Right lung (tissue), 2 donors: ENCODE measurements at regions not wholly inside any gene's neighbourhood (a gene's known extent, or its start where the extent isn't known, plus 50 kb on each side); places are given as distances from the start of the nearest gene placed in this dataset.
"Not testable (repeated sequence)": the region's sequence is repeated elsewhere in the genome, so short reads cannot be mapped to it uniquely, and the experiment has no call there.

ENCODE experiments used
- DNase-seq, 2 donors: peaks; one replicate each; pipeline ENCODE4 v3.0.0-alpha.2; 2013

GRCh38 chr16:21514474-21514840 lies 84.9 kb upstream of the METTL9 start:
- not testable (repeated sequence) for DNase-seq

- DNase-seq: not testable (repeated sequence)
These were observed 82.7 kb upstream of the METTL9 start for GRCh38 chr16:21516705-21517040.

GRCh38 chr16:21517263-21517662 lies 82.1 kb upstream of the METTL9 start:
- not testable (repeated sequence) for DNase-seq

GRCh38 chr16:21519361-21520133 lies 79.8 kb upstream of the METTL9 start:
- DNase-seq: not testable (repeated sequence)

- DNase-seq: peak; percentile 89 to 92
These were observed 79.0 kb upstream of the METTL9 start for GRCh38 chr16:21520134-21521047.

DNA sequence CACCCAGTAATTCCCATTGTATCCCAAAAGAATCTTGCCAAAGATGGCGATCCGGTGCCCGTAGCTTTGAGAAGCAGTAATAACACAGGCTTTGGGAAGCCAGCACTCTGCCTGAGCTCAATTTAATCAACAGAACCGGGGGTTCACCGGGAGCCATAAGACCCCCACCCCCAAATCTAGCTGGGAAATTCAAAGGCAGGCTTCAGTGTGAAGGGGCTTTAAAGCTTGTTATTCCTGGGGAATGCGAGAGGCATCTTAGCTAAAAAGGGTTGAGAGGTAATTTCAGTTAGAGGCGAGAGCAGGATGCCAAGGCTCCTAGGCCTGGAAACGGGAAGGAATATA lies 78.4 kb upstream of the METTL9 start:
- not testable (repeated sequence) for DNase-seq

GRCh38 chr16:21521390-21522143 lies 77.8 kb upstream of the METTL9 start:
- not testable (repeated sequence) for DNase-seq

- not testable (repeated sequence) for DNase-seq
These were observed 76.5 kb upstream of the METTL9 start for GRCh38 chr16:21522846-21523245.

DNA sequence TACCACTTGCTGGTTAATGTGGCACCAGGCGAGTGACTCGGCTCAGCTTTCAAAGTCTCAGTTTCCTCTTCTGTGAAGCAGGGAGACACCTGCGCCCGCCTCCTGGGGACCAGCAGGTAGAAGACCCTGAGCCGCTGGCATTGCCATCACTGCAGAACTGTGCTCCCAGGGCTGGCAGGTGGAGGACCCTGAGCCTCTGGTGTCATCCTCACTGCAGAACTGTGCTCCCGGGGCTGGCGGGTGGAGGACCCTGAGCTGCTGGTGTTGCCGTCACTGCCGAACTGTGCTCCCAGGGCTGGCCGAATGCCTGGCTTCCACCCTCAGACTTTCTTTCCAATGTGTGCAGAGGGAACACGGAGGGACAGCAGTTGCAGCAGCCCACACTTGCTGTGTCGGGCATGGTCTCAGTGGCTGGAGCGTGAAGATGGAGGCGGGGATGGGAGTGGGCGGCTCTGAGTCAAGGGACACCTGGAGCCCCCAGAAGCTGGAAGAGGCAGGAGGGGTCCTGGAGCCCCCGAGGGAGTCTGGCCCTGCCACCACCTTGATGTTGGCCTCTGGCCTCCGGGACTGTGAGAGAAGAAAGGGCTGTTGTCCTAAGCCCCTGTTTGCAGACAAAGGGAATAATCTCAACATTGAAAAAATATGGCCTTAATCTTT lies 75.8 kb upstream of the METTL9 start:
- DNase-seq: no peak

- DNase-seq: no peak
These were observed 75.2 kb upstream of the METTL9 start for GRCh38 chr16:21524068-21524751.

GRCh38 chr16:21524752-21525028 lies 74.7 kb upstream of the METTL9 start:
- not testable (repeated sequence) for DNase-seq

GRCh38 chr16:21525029-21525895 lies 74.1 kb upstream of the METTL9 start:
- DNase-seq: not testable (repeated sequence)

DNA sequence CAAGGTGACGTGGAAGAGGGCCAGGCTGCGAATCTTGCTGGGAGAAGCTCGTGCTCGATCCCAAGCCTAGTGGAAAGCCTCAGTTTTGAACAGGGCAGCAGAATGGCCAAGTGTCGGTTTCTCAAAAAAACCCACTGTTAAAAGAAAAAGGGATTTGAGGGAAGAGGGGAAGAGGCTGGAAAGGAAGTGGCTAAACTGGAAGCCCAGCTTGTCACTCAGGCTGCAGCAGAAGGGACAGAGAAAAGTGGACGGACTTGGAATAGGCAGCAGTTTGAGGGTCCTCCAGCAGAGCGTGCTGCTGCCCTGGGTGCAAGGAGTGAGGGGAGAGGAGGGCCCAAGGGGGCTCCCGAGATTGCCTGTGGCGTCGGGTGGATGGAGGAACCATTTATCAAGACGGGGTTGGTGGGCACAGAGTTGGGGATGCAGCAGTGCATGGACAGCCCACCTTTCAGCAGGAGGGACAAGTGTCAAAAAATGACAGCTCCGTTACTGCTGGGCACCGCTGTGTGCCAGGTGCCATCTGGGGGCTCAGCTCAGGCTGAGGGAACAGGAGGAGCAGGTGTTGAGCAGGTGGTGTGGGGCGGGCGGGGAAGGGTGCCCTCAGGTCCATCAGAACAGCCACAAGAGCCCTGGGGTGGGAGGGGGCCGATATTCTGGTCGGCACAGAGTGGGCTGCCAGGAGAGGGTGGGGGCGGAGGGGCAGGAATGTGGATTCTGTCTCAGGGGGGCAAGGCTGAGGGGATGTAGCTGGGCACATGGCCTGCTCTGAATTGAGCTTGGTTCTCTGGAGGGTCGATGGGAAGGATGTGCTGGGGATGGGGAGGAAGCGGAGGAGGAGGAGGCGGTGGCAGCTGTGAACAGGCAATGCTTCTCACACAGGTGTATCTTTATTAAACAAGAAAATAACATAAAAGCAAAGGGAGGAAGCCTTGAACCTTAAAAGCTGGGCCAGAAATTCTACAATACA lies 73.1 kb upstream of the METTL9 start:
- DNase-seq: not testable (repeated sequence)

DNA sequence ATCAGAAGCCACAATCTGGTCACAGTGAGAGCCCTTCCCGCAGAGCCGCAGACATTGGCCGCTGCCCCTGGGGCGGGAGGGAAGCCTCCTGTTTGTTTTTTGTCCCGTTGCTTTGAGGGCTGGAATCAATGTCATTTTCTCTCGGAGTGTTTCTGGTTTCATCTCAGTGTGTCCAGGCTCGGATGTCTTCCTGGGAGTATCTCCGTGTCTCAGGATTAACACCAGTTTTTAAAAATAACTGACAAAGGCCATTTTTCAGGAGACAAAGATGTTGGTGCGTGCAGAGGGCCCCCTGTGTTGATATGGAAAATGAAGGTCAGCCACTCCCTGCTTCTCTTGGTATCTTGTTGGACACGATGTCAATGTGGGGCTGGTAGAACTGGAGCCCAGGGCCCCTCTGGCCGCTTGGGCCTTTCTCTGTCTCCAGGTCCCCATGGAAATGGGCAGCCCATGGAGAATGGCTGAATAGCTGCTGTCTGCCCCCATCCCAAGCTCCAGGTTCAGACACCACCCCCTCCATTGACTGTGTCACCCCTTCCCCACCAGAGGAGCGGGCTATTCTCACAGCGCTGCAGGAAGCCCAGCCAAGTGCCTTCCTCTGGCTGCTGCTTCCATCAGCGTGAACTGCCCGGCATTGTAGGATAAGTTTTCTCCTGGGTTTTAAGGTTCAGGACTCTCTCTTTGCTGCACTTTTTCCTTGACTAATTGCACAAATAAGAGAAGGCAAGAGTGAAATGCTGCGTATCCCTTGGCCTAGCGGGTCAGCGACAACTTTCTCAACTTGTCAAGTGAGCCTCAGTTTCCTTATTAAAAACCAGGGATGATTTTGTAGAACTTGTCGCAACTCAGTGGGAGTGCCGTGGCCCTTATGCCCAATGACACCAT lies 72.2 kb upstream of the METTL9 start:
- no peak for DNase-seq

- not testable (repeated sequence) for DNase-seq
These were observed 70.2 kb upstream of the METTL9 start for GRCh38 chr16:21529060-21529658.

GRCh38 chr16:21530729-21531383 lies 68.5 kb upstream of the METTL9 start:
- not testable (repeated sequence) for DNase-seq

- DNase-seq: not testable (repeated sequence)
These were observed 66.4 kb upstream of the METTL9 start for GRCh38 chr16:21532996-21533395.
